ENCODE measurements at regions not wholly inside any gene's neighbourhood (a gene's known extent, or its start where the extent isn't known, plus 50 kb on each side); places are given as distances from the start of the nearest gene placed in this dataset.
A peak's percentile ranks its signal among the peaks of the same experiment; 100 is the strongest.
"Not testable (repeated sequence)": the region's sequence is repeated elsewhere in the genome, so short reads cannot be mapped to it uniquely, and the experiment has no call there.

- DNase-seq (ENCODE audit: low read depth in 4 of 4, low spot score in 1 of 4): no peak
Measured at GRCh38 chr20:1757606-1758512, 100.3 kb upstream of the SIRPG start.

DNA sequence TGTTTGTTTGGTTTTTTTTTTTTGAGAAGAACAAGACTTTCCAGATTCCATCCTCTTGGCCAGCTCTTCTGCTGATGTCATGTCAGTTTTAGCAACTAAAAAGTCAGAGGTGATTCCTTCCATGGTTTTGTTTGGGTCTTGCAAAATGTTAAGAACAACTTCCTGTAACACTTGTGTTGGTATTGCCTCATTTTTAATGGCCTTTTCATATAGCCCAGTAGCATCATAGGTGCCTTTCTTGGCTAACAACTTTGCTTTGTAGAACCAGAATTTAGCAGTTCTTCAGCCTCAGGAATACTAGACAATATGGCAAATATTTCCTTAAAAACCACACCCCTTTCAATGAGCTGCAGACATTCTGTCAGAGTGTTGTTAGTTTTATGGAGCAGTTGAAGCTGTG is 99.5 kb upstream of the SIRPG start:
- no peak for DNase-seq (ENCODE audit: low read depth in 4 of 4, low spot score in 1 of 4)

DNA sequence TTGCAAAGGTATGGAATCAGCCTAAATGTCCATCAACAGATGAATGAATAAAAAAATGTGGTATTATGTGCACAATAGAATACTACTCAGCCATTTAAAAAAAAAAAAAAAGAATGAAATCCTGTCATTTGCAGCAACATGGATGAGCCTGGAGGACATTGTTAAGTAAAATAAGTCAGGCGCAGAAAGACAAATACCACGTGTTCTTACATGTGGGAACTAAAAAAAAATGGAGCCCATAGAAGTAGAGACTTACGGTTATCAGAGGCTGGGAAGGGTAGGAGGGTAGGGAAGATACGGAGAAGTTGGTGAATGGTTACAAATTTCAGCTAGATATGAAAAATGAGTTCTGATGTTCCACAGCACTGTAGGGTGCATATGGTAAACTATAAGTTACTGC is 97.2 kb upstream of the SIRPG start:
- DNase-seq (ENCODE audit: low read depth in 4 of 4, low spot score in 1 of 4): no peak

DNA sequence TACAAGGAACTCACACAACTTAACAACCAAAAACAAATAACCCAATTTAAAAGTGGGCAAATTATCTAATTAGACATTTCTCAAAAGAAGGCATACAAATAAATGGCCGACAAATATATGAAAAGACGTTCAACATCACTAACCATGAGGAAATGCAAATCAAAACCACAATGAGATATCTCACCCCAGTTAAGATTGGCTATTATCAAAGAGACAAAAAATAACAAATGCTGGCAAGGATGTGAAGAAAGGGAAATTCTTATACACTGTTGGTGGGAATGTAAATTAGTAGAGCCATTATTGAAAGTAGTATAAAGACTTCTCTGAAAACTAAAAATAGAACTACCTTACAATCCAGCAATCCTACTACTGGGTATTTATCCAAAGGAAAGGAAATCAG is 96.7 kb upstream of the SIRPG start:
- DNase-seq (ENCODE audit: low read depth in 4 of 4, low spot score in 1 of 4): no peak

DNA sequence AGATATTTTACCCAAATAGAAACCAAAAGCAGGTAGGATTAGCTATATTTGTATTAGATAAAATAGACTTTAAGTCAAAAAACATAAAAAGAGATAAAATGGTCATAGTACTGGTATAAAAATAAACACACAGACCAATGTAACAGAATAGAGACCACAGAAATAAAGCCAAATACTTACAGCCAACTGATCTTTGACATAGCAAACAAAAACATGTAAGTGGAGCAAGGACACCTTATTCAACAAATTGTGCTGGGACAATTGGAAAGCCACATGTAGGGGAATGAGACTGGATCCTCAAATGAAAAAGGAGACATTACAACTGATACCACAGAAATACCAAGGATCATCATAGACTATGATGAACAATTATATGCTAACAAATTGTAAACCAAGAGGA is 94.5 kb upstream of the SIRPG start:
- DNase-seq (ENCODE audit: low read depth in 4 of 4, low spot score in 1 of 4): no peak

DNA sequence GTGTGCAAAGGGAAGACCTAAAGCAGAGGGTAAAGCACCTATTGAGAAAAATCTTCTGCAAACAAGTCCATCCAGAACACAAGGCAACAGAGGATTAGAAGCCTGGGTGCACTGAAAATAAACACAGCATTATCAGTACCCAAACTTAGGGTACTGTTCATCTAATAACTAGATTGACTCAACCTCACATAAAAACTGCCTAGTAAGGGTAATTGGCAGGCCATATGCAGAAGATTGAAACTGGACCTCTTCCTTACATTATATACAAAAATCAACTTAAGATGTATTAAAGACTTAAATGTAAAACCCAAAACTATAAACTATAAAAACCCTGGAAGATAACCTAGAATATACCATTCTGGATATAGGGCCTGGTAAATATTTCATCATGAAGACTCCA is 91.2 kb upstream of the SIRPG start:
- no peak for DNase-seq (ENCODE audit: low read depth in 4 of 4, low spot score in 1 of 4)

GRCh38 chr20:1747953-1748577 is 90.5 kb upstream of the SIRPG start:
- DNase-seq (ENCODE audit: low read depth in 4 of 4, low spot score in 1 of 4): no peak

DNA sequence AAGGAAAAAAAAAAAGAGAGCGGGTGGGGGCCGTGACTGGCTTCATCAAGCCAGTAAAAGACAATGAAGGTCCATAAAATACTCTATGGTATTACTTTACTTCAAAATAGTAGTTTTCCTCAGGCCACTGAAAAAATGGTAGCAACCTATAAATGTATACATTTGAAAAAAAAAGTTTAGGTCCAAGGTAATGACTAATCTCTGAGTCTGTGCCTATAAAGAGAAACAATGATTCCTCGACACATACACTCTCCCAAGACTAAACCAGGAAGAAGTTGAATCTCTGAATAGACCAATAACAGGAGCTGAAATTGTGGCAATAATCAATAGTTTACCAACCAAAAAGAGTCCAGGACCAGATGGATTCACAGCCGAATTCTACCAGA is 84.5 kb upstream of the SIRPG start:
- DNase-seq (ENCODE audit: low read depth in 4 of 4, low spot score in 1 of 4): not testable (repeated sequence)

- no peak for DNase-seq (ENCODE audit: low read depth in 4 of 4, low spot score in 1 of 4)
Measured at GRCh38 chr20:1741309-1742048, 83.9 kb upstream of the SIRPG start.

- DNase-seq (ENCODE audit: low read depth in 4 of 4, low spot score in 1 of 4): no peak
Measured at GRCh38 chr20:1737134-1737533, 79.6 kb upstream of the SIRPG start.

DNA sequence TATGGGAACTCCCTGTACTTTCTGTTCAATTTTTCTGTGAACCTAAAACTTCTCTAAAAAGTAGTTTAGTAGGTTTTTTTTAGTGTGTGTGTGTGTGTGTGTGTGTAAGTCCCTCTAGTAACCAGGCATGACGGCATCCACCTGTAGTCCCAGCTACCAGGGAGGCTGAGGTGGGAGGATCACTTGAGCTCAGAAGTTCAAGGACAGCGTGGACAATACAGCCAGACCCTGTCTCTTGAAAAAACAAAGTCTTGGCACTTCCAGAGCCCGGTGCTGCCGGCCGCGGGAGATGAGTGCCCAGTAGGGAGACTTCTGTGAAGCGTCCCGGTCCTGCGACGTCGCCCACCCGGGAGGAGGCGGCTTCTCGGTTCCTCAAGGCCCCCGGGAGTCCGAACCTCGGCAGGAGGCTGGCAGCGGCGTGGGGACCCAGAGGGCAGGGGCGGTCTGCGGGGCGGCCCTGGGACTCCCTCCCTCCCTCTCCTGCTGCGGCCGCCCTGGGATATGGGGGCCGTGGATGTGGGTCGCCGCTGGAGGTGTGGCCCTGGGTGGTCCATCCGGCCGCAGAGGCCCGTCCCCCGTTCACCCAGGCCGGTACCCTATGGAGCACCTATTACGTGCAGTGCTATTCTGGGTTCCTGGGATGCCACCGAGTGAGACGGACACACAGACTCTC is 78.0 kb upstream of the SIRPG start:
- no peak for DNase-seq (ENCODE audit: low read depth in 4 of 4, low spot score in 1 of 4)

DNA sequence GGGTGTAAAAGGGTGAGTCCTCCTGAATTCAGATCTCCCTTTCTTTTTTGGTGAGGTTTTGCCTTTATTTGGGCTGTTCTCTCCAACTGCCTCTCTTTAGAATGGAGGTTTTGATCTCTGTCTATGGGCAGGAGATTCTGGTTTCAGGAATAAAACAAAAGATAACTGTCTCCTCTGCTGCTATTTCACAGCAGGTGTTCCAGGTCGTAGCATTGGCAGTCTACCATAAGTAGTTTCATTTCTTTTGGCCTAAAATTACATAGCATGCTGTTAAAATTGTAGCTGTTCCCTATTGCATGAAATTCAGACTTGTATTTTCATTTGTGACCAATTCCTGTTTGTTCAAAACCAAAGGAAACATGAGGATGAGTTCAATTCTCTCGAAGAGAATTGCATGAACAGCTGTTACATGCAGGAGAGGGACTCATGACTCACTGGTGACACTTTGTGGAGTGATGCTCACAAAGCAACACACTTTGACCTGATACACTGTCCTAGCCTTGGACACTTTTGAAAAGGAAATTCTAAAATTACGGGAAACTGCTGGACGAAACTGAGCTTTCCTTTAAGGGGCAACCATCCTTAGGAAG is 76.8 kb upstream of the SIRPG start:
- DNase-seq (ENCODE audit: low read depth in 4 of 4, low spot score in 1 of 4): no peak

GRCh38 chr20:1731828-1732375 is 74.3 kb upstream of the SIRPG start:
- DNase-seq (ENCODE audit: low read depth in 4 of 4, low spot score in 1 of 4): peak in 2 of 4 experiments; percentile 11 to 13

- DNase-seq (ENCODE audit: low read depth in 4 of 4, low spot score in 1 of 4): not testable (repeated sequence)
Measured at GRCh38 chr20:1730981-1731711, 73.6 kb upstream of the SIRPG start.

GRCh38 chr20:1727303-1727702 is 69.7 kb upstream of the SIRPG start:
- DNase-seq (ENCODE audit: low read depth in 4 of 4, low spot score in 1 of 4): not testable (repeated sequence)

DNA sequence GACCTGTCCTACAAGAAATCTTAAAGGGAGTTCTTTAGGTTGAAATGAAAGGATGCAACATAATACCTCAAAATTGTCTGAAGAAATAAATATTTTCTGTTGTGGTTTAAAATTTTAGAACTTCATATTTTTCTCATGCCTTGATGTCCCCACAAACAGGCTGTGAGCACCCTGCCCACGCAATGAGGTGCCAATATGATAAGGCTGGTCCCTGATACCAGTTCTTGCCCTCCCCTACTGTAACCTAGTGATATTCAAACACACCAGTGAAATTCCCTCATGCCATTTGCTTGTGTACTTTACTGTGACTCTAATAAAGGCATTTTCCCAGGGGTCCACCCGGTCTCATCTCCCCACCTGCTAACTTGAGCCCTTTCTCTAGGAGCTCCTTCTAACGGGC is 67.3 kb upstream of the SIRPG start:
- DNase-seq (ENCODE audit: low read depth in 4 of 4, low spot score in 1 of 4): no peak

GRCh38 chr20:1722513-1723050 is 65.0 kb upstream of the SIRPG start:
- DNase-seq (ENCODE audit: low read depth in 4 of 4, low spot score in 1 of 4): no peak

DNA sequence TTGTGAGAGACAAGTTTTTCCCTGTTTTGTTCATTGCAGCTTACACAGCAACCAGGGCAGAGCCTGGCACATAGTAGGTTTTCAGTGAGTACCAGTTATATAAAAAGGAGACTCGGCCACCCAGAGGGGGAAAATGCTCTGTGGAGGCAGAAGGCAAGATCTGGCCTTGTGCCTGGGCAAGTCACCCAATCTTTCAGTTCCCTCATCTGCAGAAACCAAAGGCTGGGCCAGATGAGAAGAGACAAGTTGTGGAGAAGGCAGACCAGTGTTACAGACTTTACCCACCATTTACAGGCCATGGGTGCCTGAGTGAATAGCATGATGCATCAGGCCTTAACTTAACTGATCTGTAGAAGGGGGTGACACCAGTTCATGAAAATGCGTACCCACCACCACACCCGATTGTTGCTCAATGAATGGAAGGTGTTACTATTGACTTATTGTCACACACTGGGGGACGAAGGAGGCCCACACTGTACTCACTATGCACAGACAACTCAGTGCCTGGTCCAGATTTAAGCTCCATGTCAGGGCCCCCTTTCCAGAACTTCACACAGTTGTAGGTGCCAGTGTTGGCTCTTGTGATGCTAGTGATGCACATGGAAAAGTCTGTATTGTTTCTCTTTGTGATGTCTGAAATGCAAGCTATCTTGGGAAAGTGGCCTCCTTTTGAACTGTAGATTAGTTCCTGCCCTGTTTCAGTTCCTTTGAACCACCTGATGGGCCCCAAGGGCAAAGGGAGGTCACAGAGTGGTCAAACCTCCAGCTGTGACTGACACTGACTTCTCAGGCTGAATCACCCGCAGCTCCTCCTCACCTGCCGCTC is 64.3 kb upstream of the SIRPG start:
- no peak for DNase-seq (ENCODE audit: low read depth in 4 of 4, low spot score in 1 of 4)
